ENCODE measurements at regions not wholly inside any gene's neighbourhood (a gene's known extent, or its start where the extent isn't known, plus 50 kb on each side); places are given as distances from the start of the nearest gene placed in this dataset.

- TF ChIP-seq NFRKB (IDR thresholded peaks at IDR 0.05) (no peak), ELF4 (IDR thresholded peaks at IDR 0.05) (no peak), HDGF (IDR thresholded peaks at IDR 0.05; ENCODE audit: borderline replicate concordance) (no peak), FOXA1 (IDR thresholded peaks at IDR 0.05) (no peak), FOXK2 (IDR thresholded peaks at IDR 0.05) (no peak)
Observed at GRCh38 chr12:84561351-84561750, 351.2 kb downstream of the SLC6A15 start.
